ENCODE measurements at regions not wholly inside any gene's neighbourhood (a gene's known extent, or its start where the extent isn't known, plus 50 kb on each side); places are given as distances from the start of the nearest gene placed in this dataset.

GRCh38 chr4:170662250-170662649, 572.5 kb upstream of the AADAT start (continued):
- TF ChIP-seq EHMT2 (IDR thresholded peaks at IDR 0.05; ENCODE audit: low read depth), result no peak
- TF ChIP-seq RFX5 (IDR thresholded peaks at IDR 0.05), result no peak
- no peak for TF ChIP-seq E2F6 (IDR thresholded peaks at IDR 0.05; ENCODE audit: borderline replicate concordance, low read depth)
- no peak for TF ChIP-seq ZSCAN20 (CRISPR knock-in tag; IDR thresholded peaks at IDR 0.05)
- no peak for TF ChIP-seq CEBPB (IDR thresholded peaks at IDR 0.05)
- TF ChIP-seq CBX2 (IDR thresholded peaks at IDR 0.05; ENCODE audit: borderline replicate concordance, low read depth), result no peak

GRCh38 chr4:170657761-170658160, 568.0 kb upstream of the AADAT start:
- TF ChIP-seq FOSL2 (IDR thresholded peaks at IDR 0.05), result no peak
- no peak for TF ChIP-seq FOSL2 (CRISPR knock-in tag; IDR thresholded peaks at IDR 0.05)
- no peak for TF ChIP-seq NFE2L2 (conservative IDR thresholded peaks at IDR 0.05; ENCODE audit: low read length)
- TF ChIP-seq NR3C1 (IDR thresholded peaks at IDR 0.05), result no peak
- TF ChIP-seq KDM5A (IDR thresholded peaks at IDR 0.05), result no peak
- TF ChIP-seq USF2 (IDR thresholded peaks at IDR 0.05), result no peak
- TF ChIP-seq SMC3 (IDR thresholded peaks at IDR 0.05), result no peak
- no peaks in the 10 kb centered on the region for H3K4me1 ChIP-seq
- DNase-seq (ENCODE audit: low read depth in 1 of 2, low spot score in 1 of 2) (no peak), FAIRE-seq (no peak), ATAC-seq (no peak)
- 37% methylated on average over 2 of the region's 2 CpGs for WGBS (ENCODE audit: missing lambda C conversion rate)
- no peaks in the 10 kb centered on the region for H3K9me3 ChIP-seq
- ChIA-PET POLR2A (no interaction called here), CTCF (no interaction called here)
- no peak overlapping the region for H3K27ac ChIP-seq
- no peak overlapping the region for H3K4me2 ChIP-seq
- H3K4me3 ChIP-seq, result no peak overlapping the region

GRCh38 chr4:170656506-170656905, 566.8 kb upstream of the AADAT start:
- Histone ChIP-seq H3K4me2 (no peak overlapping the region), H3K4me3 (no peak overlapping the region), H3K4me1 (no peaks in the 10 kb centered on the region), H3K27ac (no peak overlapping the region), H3K9me3 (no peaks in the 10 kb centered on the region)
- DNase-seq (ENCODE audit: low read depth in 1 of 2, low spot score in 1 of 2) (no peak), FAIRE-seq (no peak), ATAC-seq (no peak)
- CTCF ChIA-PET, result no interaction called here
- 40% methylated on average over 2 of the region's 2 CpGs for WGBS (ENCODE audit: missing lambda C conversion rate)
- POLR2A ChIA-PET, result no interaction called here
- TF ChIP-seq CTCF (IDR thresholded peaks at IDR 0.05) (no peak), BHLHE40 (IDR thresholded peaks at IDR 0.05; ENCODE audit: low read depth, low read length) (no peak), BCL3 (IDR thresholded peaks at IDR 0.05) (no peak), MYC (IDR thresholded peaks at IDR 0.05; ENCODE audit: borderline replicate concordance, low read length) (no peak)

- ChIA-PET POLR2A (no interaction called here), CTCF (no interaction called here)
- no peak for DNase-seq (ENCODE audit: low read depth in 1 of 2, low spot score in 1 of 2)
- no peak overlapping the region for H3K4me2 ChIP-seq
- no peak for ATAC-seq
- H3K27ac ChIP-seq, result no peak overlapping the region
- FAIRE-seq, result no peak
- no peaks in the 10 kb centered on the region for H3K4me1 ChIP-seq
- TF ChIP-seq EP300 (IDR thresholded peaks at IDR 0.05) (no peak), NFE2L2 (conservative IDR thresholded peaks at IDR 0.05; ENCODE audit: low read length) (no peak), NR3C1 (IDR thresholded peaks at IDR 0.05) (no peak), MYC (IDR thresholded peaks at IDR 0.05; ENCODE audit: borderline replicate concordance, low read length) (no peak), ZSCAN20 (CRISPR knock-in tag; IDR thresholded peaks at IDR 0.05) (no peak), ZNF302 (CRISPR knock-in tag; IDR thresholded peaks at IDR 0.05) (no peak), CHD4 (IDR thresholded peaks at IDR 0.05; ENCODE audit: borderline replicate concordance) (no peak), RFX5 (IDR thresholded peaks at IDR 0.05) (no peak), EHMT2 (IDR thresholded peaks at IDR 0.05; ENCODE audit: low read depth) (no peak), FOSB (CRISPR knock-in tag; IDR thresholded peaks at IDR 0.05) (no peak), MAZ (IDR thresholded peaks at IDR 0.05; ENCODE audit: borderline replicate concordance, low read depth, low read length) (no peak), CBX2 (IDR thresholded peaks at IDR 0.05; ENCODE audit: borderline replicate concordance, low read depth) (no peak), HOXA7 (CRISPR knock-in tag; IDR thresholded peaks at IDR 0.05) (no peak), E2F6 (IDR thresholded peaks at IDR 0.05; ENCODE audit: borderline replicate concordance, low read depth) (no peak), CEBPB (IDR thresholded peaks at IDR 0.05) (no peak), NPAS2 (CRISPR knock-in tag; IDR thresholded peaks at IDR 0.05; ENCODE audit: borderline replicate concordance) (no peak)
- no peak overlapping the region for H3K4me3 ChIP-seq
- no peaks in the 10 kb centered on the region for H3K9me3 ChIP-seq
Observed at GRCh38 chr4:170652571-170652970, 562.8 kb upstream of the AADAT start.

Data from A549 (cell line).